ENCODE measurements at regions not wholly inside any gene's neighbourhood (a gene's known extent, or its start where the extent isn't known, plus 50 kb on each side); places are given as distances from the start of the nearest gene placed in this dataset.

DNA sequence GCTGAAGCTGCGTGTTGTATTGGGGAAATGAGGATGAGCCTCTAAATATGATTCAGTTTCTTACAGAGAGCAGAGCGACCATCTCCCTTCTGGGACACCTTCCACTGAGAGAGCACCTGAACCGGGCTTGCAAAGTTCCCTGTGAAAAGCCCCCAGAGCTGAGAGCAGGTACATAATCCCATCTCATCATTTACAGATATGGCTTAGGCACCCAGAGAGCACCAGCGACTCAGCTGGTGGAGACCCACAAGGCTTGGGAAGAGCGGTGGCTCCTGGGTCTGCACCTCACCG, 324.3 kb upstream of the IRX4 start:
- intact Hi-C loops (cut with micrococcal nuclease) (no loop called here), dilution Hi-C loops (cut with MboI; ENCODE audit: extremely low pct_ligation_motif_present, low sequenced_read_pairs) (no loop called here)
- no peaks in the 10 kb centered on the region for H3K27me3 ChIP-seq (ENCODE audit: control insufficient read depth in 2 of 2, insufficient read depth in 2 of 2, low read length in 2 of 2)
- no peaks in the 10 kb centered on the region for H3K4me1 ChIP-seq (ENCODE audit: control insufficient read depth, extremely low read depth, insufficient read depth, low read length)
- BruUV-seq (replicated peaks): no TSS peak
- CTCF ChIA-PET: no interaction called here
- no peaks in the 10 kb centered on the region for H3K79me2 ChIP-seq (ENCODE audit: control insufficient read depth, insufficient read depth, low read length)
- H3K36me3 ChIP-seq (ENCODE audit: control insufficient read depth in 2 of 2, extremely low read depth in 1 of 2, insufficient read depth in 2 of 2, low read length in 2 of 2): no peaks in the 10 kb centered on the region
- no peak overlapping the region for H3K4me2 ChIP-seq (ENCODE audit: insufficient read depth, low read length)
- H4K20me1 ChIP-seq (replicated peaks; ENCODE audit: control insufficient read depth, extremely low read depth, insufficient read depth, low read length): no peaks in the 10 kb centered on the region
- POLR2A ChIA-PET: no interaction called here
- no peak for TF ChIP-seq FOS (IDR thresholded peaks at IDR 0.05; ENCODE audit: borderline replicate concordance, insufficient read depth, low read length)
- TF ChIP-seq POLR2A (IDR thresholded peaks at IDR 0.05; ENCODE audit: low read depth, low read length): no peak
- TF ChIP-seq JUN (IDR thresholded peaks at IDR 0.05; ENCODE audit: borderline replicate concordance, insufficient read depth, insufficient read length, low read depth): no peak
- TF ChIP-seq GATA2 (IDR thresholded peaks at IDR 0.05; ENCODE audit: insufficient read depth, insufficient read length, low read depth, low read length): no peak
- TF ChIP-seq, protein P1, sequence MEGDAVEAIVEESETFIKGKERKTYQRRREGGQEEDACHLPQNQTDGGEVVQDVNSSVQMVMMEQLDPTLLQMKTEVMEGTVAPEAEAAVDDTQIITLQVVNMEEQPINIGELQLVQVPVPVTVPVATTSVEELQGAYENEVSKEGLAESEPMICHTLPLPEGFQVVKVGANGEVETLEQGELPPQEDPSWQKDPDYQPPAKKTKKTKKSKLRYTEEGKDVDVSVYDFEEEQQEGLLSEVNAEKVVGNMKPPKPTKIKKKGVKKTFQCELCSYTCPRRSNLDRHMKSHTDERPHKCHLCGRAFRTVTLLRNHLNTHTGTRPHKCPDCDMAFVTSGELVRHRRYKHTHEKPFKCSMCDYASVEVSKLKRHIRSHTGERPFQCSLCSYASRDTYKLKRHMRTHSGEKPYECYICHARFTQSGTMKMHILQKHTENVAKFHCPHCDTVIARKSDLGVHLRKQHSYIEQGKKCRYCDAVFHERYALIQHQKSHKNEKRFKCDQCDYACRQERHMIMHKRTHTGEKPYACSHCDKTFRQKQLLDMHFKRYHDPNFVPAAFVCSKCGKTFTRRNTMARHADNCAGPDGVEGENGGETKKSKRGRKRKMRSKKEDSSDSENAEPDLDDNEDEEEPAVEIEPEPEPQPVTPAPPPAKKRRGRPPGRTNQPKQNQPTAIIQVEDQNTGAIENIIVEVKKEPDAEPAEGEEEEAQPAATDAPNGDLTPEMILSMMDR (IDR thresholded peaks at IDR 0.05; ENCODE audit: extremely low read depth in 1 of 2, insufficient read depth in 1 of 2, low read depth in 1 of 2, low read length in 2 of 2): no peak
- TF ChIP-seq, protein P2, sequence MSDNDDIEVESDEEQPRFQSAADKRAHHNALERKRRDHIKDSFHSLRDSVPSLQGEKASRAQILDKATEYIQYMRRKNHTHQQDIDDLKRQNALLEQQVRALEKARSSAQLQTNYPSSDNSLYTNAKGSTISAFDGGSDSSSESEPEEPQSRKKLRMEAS (IDR thresholded peaks at IDR 0.05; ENCODE audit: insufficient read depth, insufficient read length): no peak
- no peak for TF ChIP-seq POLR2AphosphoS5 (IDR thresholded peaks at IDR 0.05; ENCODE audit: insufficient read depth, low read depth, low read length)
- no peak for TF ChIP-seq MYC (IDR thresholded peaks at IDR 0.05; ENCODE audit: low read depth, low read length)
- TF ChIP-seq EZH2 (IDR thresholded peaks at IDR 0.05; ENCODE audit: borderline replicate concordance, low read depth, low read length, severe bottlenecking): no peak
- H2AFZ ChIP-seq (ENCODE audit: low read depth, low read length): no peak overlapping the region
- DNase-seq (ENCODE audit: low read depth, low spot score) (no peak), FAIRE-seq (no peak)
- no peaks in the 10 kb centered on the region for H3K9me1 ChIP-seq (replicated peaks; ENCODE audit: control insufficient read depth, extremely low read depth, insufficient read depth, low read length)
- no peak overlapping the region for H3K27ac ChIP-seq (ENCODE audit: insufficient read depth, low read depth, low read length)
- no peak overlapping the region for H3K9ac ChIP-seq (replicated peaks; ENCODE audit: extremely low read depth, insufficient read depth, low read length)
- peaks cover 4% of the 10 kb centered on the region for H3K9me3 ChIP-seq (replicated peaks; ENCODE audit: control insufficient read depth, insufficient read depth, low read length)
- H3K4me3 ChIP-seq (replicated peaks in 1 of 3; ENCODE audit: insufficient read depth in 1 of 3, low read depth in 1 of 3, low read length in 3 of 3): no peak overlapping the region

All from endothelial cell of umbilical vein (primary cell).